Adrenal gland (tissue), 9 donors: ENCODE measurements at regions not wholly inside any gene's neighbourhood (a gene's known extent, or its start where the extent isn't known, plus 50 kb on each side); places are given as distances from the start of the nearest gene placed in this dataset.

Experiments used
- DNase-seq, 7 donors: peaks; one replicate each; pipeline ENCODE4 v3.0.0-alpha.2; 2019 to 2020
- H3K27ac ChIP-seq, 5 donors: fragments of 200-600 bp; sonication (generic) in 4 of 5; 1 replicate in 3 of 5; 2 replicates in 2 of 5; pipeline versions ENCODE4 v1.5.1 to v1.8.0; 2016 to 2020; ENCODE audit warnings: mild to moderate bottlenecking in 1 of 5
- H3K27me3 ChIP-seq: fragments of 200-600 bp; 2 replicates; pipeline ENCODE4 v1.8.0; 2021
- H3K36me3 ChIP-seq, 2 donors: fragments of 200-600 bp; replicated peaks in 1 of 2; 1 replicate in 1 of 2; 2 replicates in 1 of 2; pipeline versions ENCODE4 v1.5.1 to v1.8.0; 2018 to 2022
- H3K4me1 ChIP-seq, 2 donors: fragments of 200-600 bp; replicated peaks in 1 of 2; 1 replicate in 1 of 2; 2 replicates in 1 of 2; pipeline versions ENCODE4 v1.5.1 to v1.8.0; 2018 to 2021
- H3K4me3 ChIP-seq, 4 donors: fragments of 200-600 bp; sonication (generic) in 3 of 4; one replicate each; pipeline ENCODE4 v1.5.1; 2016 to 2018
- H3K9me3 ChIP-seq, 3 donors: fragments of 200-600 bp; sonication (generic) in 1 of 3; replicated peaks in 1 of 3; 1 replicate in 2 of 3; 2 replicates in 1 of 3; pipeline versions ENCODE4 v1.5.1 to v1.8.0; 2016 to 2021
- CTCF ChIP-seq, 6 experiments: fragments of 450-650 bp in 4 of 6; fragments of 200-600 bp in 2 of 6; sonication (generic) in 1 of 6; IDR thresholded peaks; 1 replicate in 5 of 6; 2 replicates in 1 of 6; pipeline versions ENCODE4 v1.5.1 to v1.8.0; 2016 to 2021; ENCODE audit warnings: antibody characterized with exemption in 6 of 6, mild to moderate bottlenecking in 2 of 6, moderate library complexity in 1 of 6
- POLR2A ChIP-seq, 2 donors: fragments of 450-650 bp; IDR thresholded peaks; one replicate each; pipeline ENCODE4 v1.6.1; 2017; ENCODE audit warnings: antibody characterized with exemption in 2 of 2, mild to moderate bottlenecking in 2 of 2, moderate library complexity in 1 of 2
- WGBS, 4 donors: extraction: QIAGEN DNeasy Blood & Tissue Kit in 2 of 4; methylation state at CpG; one replicate each; pipeline versions ENCODE4 v1.1.5 to v1.1.7; 2013 to 2017; 5-methylcytosine and 5-hydroxymethylcytosine counted together
- intact Hi-C, 2 donors: fragments of 100-400 bp; cut with DNase I; formaldehyde crosslinking; loops; one replicate each; pipeline versions ENCODE4 v1.14.1 to v1.15.0; 2022 to 2023
- donor health status: healthy with polysubstance abuse.
- donor health status: Bipolar disorder and iron deficiency.
- donor health status: DM: yes; HTN: yes; CAD: no.
- donor health status: DM: no; HTN: no; CAD: no.
- donor health status: DM: no; HTN: no; CAD: no.

GRCh38 chr13:30026909-30027308 is 176.5 kb upstream of the UBL3 start:
- no peaks in the 10 kb centered on the region for H3K36me3 ChIP-seq
- no peak overlapping the region for H3K4me3 ChIP-seq
- 82 to 92% (median 88%) methylated on average over 5 of the region's 5 CpGs for WGBS, 4 donors
- no peaks in the 10 kb centered on the region for H3K9me3 ChIP-seq
- H3K27ac ChIP-seq, result no peak overlapping the region
- no peak for DNase-seq
- H3K4me1 ChIP-seq, result no peaks in the 10 kb centered on the region
- intact Hi-C loops, result no loop called here
- TF ChIP-seq POLR2A (IDR thresholded peaks at IDR 0.05), result no peak
- no peak for TF ChIP-seq CTCF (IDR thresholded peaks at IDR 0.05)
- no peaks in the 10 kb centered on the region for H3K27me3 ChIP-seq

GRCh38 chr13:30026093-30026492 is 175.7 kb upstream of the UBL3 start:
- no peaks in the 10 kb centered on the region for H3K27me3 ChIP-seq

GRCh38 chr13:30025351-30025750 is 174.9 kb upstream of the UBL3 start:
- TF ChIP-seq CTCF (IDR thresholded peaks at IDR 0.05), result no peak
- TF ChIP-seq POLR2A (IDR thresholded peaks at IDR 0.05), result no peak
- Histone ChIP-seq H3K36me3 (no peaks in the 10 kb centered on the region), H3K4me1 (no peaks in the 10 kb centered on the region), H3K9me3 (no peaks in the 10 kb centered on the region), H3K27me3 (no peaks in the 10 kb centered on the region), H3K27ac (no peak overlapping the region), H3K4me3 (no peak overlapping the region)
- WGBS, 4 donors, result 95 to 100% (median 98%) methylated on average over 1 of the region's 1 CpG
- DNase-seq, result no peak
- intact Hi-C loops, result no loop called here

More at GRCh38 chr13:30026093-30026492, 175.7 kb upstream of the UBL3 start:
- no peaks in the 10 kb centered on the region for H3K4me1 ChIP-seq
- intact Hi-C loops, result no loop called here
- H3K4me3 ChIP-seq, result no peak overlapping the region
- TF ChIP-seq POLR2A (IDR thresholded peaks at IDR 0.05) (no peak), CTCF (IDR thresholded peaks at IDR 0.05) (no peak)
- no peaks in the 10 kb centered on the region for H3K36me3 ChIP-seq
- no peaks in the 10 kb centered on the region for H3K9me3 ChIP-seq
- H3K27ac ChIP-seq, result no peak overlapping the region
- 68 to 92% (median 82%) methylated on average over 5 of the region's 5 CpGs for WGBS, 4 donors
- DNase-seq, result no peak

GRCh38 chr13:30024125-30024865 is 173.9 kb upstream of the UBL3 start:
- TF ChIP-seq POLR2A (IDR thresholded peaks at IDR 0.05) (no peak), CTCF (IDR thresholded peaks at IDR 0.05) (no peak)
- Histone ChIP-seq H3K27me3 (no peaks in the 10 kb centered on the region), H3K27ac (no peak overlapping the region), H3K36me3 (no peaks in the 10 kb centered on the region), H3K4me3 (no peak overlapping the region), H3K9me3 (no peaks in the 10 kb centered on the region), H3K4me1 (no peaks in the 10 kb centered on the region)
- WGBS, 4 donors, result 80 to 89% (median 87%) methylated on average over 8 of the region's 8 CpGs
- intact Hi-C loops, result no loop called here
- DNase-seq, result no peak
